HG02885 (cell line): ENCODE measurements at regions not wholly inside any gene's neighbourhood (a gene's known extent, or its start where the extent isn't known, plus 50 kb on each side); places are given as distances from the start of the nearest gene placed in this dataset.
"Not testable (repeated sequence)": the region's sequence is repeated elsewhere in the genome, so short reads cannot be mapped to it uniquely, and the experiment has no call there.

Experiments used
- ATAC-seq: cut with Tn5 transposase; IDR thresholded peaks from one replicate; pipeline ENCODE4 v1.9.1; 2021; ENCODE audit warnings: mild to moderate bottlenecking; ENCODE audit not compliant: unreplicated experiment, poor library complexity

- not testable (repeated sequence) for ATAC-seq
Measured at GRCh38 chr12:88809841-88810240, 229.6 kb upstream of the KITLG start.

- ATAC-seq: no peak
Measured at GRCh38 chr12:88805692-88806091, 225.4 kb upstream of the KITLG start.

- ATAC-seq: no peak
Measured at GRCh38 chr12:88805286-88805685, 225.0 kb upstream of the KITLG start.

- ATAC-seq: no peak
Measured at GRCh38 chr12:88802096-88802706, 221.9 kb upstream of the KITLG start.

DNA sequence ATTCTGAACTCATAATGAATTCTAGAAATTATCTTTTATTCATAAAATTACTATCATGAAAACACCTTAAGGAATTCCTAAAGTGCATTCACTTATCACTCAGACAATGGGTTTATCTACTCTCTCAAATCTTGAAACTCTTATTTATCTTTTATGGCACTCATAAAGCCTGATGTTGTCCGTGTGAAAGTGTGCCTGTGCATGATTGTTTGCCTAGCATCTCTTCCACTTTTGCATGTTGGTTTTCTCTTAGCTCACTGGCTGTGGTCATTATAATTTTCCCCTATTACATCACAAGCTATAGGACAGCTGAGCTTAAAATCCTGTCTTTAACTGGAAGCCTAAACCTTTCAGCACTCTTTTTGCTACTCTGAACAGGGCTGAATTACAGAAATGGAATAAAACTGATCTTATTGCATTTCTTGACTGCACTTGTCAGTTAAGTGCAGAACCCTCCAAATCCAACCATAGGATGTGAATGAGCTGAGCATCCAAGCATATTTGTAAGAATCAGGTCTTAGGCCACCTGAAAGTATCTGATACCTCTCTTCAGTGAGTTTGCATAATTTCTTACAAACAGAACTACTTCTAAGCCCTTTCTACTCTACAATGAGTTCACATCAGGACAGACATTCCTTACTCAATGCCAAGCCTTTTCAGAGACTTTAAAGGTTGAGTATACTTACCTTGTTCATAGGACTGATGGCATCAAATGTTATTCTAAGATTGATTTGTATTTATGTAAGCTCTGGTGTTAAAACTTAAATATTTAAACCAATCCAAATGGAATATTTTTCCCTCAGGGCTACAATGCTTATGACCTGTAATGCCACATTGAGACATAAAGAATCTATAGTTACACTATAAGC lies 221.2 kb upstream of the KITLG start:
- no peak for ATAC-seq

DNA sequence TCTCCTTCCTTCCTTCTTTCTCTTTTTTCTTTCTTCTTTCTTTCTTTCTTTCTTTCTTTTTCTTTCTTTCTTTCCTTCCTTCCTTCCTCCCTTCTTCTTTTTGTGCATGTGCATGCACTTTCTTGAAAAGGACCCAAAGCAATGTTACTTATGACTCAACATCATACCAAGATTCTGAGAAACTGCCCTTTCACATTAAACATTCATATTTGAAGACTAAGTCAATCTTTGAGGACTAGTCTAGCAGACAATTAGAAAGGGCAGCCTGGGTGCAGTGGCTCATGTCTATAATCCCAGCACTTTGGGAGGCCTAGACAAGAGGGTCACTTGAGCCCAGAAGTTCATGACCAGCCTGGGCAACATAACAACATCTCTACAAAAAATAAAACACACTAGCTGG lies 212.8 kb upstream of the KITLG start:
- no peak for ATAC-seq

DNA sequence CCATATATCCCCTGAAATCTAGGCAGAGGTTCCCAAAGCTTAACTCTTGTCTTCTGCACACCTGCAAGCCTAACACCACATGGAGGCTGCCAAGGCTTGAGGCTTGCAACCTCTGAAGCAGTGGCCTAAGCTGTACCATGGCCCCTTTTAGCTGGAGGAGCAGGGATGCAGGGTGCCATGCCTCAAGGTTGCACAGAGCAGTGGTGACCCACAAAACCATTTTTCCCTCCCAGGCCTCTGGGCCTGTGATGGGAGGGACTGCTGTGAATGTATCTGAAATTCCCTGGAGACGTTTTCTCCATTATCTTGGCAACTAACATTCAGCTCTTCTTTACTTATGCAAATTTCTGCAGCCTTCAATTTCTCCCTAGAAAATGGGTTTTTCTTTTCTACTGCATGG lies 210.0 kb upstream of the KITLG start:
- no peak for ATAC-seq

- ATAC-seq: no peak
Measured at GRCh38 chr12:88784166-88784565, 203.9 kb upstream of the KITLG start.

GRCh38 chr12:88782351-88782750 lies 202.1 kb upstream of the KITLG start:
- no peak for ATAC-seq

DNA sequence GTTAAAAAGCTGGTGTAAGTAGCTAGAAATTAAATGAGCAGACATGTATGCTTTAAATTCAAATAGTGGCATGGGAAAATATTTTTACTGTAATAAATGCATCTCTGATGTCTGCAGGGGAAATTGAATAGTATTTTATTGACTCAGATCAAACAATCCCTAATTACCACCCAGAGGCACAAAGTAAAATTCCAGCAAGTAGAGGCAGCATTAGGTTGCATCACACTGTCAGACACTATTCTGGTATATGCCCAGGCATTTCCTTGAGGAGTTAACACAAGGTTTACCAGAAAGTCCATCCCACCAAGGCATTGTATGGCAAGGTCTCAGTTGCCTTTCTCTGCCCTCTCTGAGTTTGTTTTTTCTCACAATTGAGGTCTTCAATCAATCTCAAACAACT lies 201.6 kb upstream of the KITLG start:
- ATAC-seq: no peak

DNA sequence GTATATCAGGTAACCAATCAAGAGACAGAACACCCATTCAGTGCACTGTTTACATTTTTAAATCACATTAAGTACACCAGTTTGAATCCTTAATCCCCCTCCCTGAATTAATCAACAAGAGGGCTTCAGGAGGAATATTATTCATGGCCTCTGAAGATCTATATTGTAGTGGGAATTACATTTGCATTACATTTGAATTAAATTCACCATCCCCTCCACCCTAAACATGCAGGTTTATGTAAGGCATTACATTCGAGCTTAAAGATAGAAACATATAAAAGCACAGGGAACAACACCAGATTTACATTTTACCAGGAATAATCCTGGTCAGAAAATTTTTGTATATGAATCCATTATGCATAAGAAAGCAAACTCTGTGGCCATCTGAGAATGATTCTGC lies 197.8 kb upstream of the KITLG start:
- ATAC-seq: no peak

- no peak for ATAC-seq
Measured at GRCh38 chr12:88775742-88776151, 195.5 kb upstream of the KITLG start.

DNA sequence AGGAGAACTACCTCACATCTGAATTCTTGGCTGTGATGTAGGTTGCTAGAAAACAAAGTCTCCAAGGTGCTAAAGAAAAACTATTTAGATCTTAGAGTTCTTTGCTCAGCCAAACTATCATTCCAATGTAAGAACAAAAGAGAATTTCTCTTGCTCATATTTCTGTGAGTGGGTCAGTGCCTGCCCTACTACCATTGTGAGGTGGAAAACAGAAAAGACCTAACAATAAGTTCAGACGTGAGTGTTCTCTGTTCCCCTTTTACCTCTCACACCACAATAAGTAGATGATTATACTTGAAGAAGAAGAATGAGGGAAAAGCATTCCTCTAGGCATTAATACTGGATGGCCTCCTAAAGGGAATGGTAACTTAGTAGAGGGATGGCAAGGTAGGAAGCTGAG lies 187.4 kb upstream of the KITLG start:
- ATAC-seq: no peak

DNA sequence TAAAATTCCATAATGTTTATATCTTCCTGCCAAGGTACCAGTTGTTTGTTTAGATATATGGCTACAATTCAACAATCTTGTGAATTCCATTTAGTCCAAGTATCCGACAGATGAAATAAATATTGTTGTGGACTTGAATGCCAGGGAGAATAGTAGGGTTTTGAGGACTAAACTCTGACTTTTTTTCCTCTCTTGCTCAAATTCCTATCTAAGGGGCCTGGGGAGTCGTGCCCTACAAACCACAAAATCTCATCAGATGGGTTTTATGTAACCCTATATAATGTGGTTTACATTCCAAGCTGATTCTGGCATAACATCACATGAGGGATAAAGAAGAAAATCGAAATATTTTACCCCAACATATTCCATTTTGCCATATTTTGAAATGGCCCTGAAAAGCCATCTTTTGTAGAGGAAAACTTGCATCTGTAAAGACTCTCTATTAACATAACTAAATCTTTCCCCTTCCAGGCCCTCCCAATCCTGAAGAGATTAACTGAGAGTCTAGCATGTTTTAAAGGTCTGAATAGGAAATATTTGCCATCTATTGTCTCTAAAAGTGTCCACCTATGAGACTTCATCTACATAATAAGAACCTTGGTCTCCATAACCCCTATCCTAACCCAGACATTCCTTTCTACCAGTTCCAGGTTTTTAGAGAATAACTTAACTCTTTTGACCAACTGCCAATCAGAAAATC lies 184.7 kb upstream of the KITLG start:
- no peak for ATAC-seq

DNA sequence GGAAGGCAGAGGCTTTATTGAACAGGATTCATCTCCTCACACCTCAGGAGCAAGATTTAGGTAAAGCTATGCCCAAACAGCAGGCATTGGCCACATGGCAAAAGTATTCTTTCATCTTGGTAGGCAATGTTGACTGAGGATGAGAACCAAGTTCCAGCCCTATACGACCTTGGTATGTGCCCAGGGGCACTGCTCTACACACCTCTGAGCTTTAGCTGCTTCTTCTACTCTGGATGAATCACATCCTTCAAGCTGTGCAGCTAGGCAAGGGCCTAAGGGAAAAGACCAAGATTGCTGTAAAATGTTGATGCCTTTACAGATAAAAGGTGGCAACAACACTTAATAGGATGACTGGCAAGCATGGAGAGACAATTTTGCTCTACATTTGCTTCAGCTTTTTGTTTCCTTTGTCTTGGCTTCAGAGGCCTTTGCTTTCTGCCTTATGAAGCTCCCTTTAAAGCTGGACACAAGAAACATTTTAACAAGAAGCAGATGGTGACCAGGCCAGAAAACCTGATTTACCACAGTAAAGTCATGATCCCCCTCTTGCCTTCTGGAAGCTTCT lies 183.3 kb upstream of the KITLG start:
- no peak for ATAC-seq

GRCh38 chr12:88758176-88758575 lies 177.9 kb upstream of the KITLG start:
- no peak for ATAC-seq

GRCh38 chr12:88756917-88757316 lies 176.6 kb upstream of the KITLG start:
- ATAC-seq: no peak

GRCh38 chr12:88756153-88756552 lies 175.9 kb upstream of the KITLG start:
- no peak for ATAC-seq

- ATAC-seq: no peak
Measured at GRCh38 chr12:88753707-88754106, 173.4 kb upstream of the KITLG start.

- no peak for ATAC-seq
Measured at GRCh38 chr12:88753066-88753465, 172.8 kb upstream of the KITLG start.

- no peak for ATAC-seq
Measured at GRCh38 chr12:88752183-88752582, 171.9 kb upstream of the KITLG start.
